NCI-H526 (cell line): ENCODE measurements at regions not wholly inside any gene's neighbourhood (a gene's known extent, or its start where the extent isn't known, plus 50 kb on each side); places are given as distances from the start of the nearest gene placed in this dataset.
"Not testable (repeated sequence)": the region's sequence is repeated elsewhere in the genome, so short reads cannot be mapped to it uniquely, and the experiment has no call there.

Source experiments
- DNase-seq, 2 experiments: peaks; one replicate each; lab custom pipeline; 2025; lab: John Stamatoyannopoulos, UW

DNA sequence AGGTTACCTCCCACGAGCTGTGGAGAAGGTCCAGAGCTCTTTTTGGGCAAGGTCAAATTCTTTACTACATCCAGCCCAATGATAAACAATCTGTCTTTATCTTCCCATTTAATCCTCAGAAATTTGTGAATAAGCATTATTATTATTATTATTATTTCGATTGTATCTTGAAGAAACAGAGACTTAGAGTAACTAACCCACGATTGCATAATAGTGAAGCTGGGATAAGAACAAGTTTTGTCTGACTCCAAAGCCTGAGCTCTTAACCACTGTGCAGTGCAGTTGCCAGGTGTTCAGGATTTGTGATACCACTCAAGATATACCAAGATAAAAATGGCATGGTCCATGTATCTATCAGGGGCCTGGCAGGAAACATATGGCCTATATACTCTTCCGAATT, 166.5 kb upstream of the LDB2 start:
- DNase-seq, result no peak

DNA sequence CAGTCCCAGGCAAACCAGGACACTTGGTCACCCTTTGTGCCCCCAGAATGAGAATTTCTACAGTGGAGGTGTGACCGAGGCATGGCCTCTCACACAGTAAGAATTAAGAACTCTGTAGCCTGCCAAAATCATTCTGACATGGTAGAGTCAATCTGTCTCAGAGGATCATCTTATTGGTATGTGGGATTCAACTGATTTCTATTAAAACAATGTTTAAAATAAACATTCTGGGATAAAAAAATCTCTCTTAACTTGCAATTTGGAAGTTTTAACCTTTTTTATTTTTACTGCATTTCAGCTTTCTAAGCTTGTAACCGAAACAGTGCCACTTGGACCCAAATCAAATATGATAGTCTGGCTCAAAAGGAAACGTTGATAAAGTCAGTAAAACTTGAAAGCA, 165.4 kb upstream of the LDB2 start:
- no peak for DNase-seq

DNA sequence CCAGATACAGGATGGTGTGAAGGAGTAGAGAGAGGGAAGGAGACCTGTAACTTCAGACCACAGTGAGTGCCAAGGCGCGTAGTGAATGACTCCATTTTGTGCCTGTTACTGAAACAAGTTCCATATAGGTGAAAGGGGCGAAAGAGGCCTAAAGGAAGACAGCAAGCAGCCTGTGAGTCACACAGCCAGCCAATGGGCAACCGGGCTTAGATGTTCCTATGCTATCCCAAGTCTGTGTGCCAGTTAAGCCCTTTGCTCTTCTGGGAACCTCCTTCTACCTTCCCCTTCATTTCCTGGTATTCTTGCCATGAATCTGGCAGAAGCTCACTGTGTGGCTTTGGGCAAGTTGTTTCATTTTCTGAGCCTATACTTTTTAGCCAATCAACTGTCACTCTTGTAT, 161.8 kb upstream of the LDB2 start:
- no peak for DNase-seq

DNA sequence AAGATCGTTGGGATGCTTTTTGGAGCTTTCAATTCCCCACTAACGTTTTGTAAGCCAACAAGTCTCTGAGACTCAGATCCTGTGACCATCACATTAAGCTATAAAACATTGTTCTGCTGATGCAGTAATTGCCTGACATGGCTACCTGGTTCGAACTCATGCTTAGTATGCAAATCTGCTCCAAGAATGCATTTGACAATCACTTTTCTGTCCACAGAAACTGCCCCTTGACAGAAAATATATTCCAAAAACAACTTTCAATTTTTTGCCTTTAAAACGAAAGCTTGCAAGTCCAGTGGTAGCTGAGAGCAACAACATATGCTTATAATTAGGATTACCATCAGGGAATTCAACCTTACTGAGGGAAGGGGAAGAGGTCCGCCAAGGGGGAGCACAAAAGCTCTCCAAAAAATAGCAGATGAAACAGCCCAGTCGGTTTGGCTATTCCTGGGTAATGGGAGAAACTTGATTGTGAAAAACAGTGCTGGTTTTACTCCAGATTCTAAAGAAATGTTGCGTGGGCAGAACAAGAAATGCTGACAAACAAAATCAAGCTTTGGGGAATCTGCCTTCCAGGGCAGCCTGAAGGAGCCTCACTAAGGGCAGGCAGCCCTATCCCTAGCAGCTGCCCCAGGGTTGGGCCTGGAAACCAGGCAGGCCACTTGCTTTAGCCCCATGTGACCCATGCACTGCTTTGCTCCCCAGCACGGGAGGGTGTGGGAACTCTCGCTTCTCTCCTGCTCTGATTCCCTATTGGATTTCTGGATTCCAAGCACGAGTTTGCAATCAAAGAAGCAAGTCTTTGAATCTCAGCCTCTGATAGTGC, 160.7 kb upstream of the LDB2 start:
- peak in 1 of 2 experiments; percentile 33 for DNase-seq

DNA sequence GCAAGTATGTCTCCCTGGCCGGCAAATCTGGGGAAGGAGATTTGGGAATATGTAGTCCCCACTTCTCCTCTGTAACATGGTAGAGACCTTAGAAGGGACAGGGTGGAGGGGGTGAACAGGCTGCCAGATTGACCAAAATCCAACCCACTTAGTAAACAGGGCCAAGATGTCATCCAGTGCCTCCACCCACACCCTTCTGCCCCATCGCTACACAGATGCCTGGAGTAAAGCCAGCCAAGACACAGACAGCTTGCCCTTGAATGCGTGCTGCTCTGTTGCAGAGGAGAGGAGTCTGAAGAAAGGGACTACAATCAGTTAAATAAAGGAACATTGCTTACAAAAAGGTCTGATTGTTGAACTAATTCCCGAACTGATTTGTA, 160.1 kb upstream of the LDB2 start:
- no peak for DNase-seq

DNA sequence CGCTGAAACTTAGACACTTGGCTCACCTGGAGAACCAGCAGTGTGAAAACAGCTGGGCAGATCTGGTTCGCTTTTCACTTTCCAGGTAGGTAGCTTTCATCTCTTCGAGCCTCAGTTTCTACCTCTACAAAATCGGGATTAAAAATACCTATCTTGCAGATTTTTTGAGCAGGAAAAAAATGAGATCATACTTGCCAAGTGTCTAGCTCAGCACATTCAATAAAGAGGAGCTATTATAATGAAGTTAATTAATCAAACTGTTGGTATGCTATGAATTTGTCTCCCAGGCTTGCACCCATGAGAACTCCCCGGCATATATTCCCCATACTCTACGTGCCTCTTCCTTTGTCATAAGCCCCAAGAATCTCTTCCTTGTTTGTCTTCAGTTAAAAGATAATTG, 158.6 kb upstream of the LDB2 start:
- no peak for DNase-seq

DNA sequence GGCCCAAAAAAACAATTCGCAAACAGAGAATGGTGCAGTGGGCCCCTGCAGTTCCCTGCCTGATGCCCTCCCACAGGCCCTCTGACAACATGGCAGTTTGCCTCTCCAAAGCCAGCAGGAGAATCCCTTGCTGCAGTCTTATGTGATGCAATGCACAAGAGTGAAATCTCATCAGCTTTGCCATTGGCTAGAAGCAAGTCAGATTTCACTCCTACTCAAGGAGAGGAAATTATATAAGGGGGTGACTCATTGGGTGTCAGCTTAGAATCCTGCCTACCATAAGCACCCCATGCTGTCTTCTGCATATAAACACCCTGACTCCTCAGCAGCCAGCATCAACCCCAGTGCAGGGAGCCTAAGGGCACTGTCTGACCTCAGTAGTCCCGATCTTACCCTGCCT, 157.3 kb upstream of the LDB2 start:
- no peak for DNase-seq

DNA sequence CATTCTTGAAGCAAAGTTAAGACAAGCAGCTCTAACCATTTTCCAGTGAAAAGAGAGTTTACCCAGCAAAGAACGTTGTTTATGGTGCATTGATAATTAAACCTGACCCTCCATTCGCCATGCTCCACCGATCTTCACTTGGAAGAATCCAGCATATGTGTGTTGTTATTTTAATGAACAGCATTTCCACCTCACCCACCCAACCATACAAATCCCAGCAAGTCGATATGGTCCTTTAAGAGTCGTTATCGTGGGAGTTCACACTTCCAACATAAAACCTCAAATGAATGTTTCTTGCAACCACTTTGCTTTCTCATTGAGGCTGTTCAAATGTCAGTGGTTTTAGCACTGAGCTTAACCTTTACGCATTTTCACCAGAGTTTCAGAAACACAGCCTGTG, 147.4 kb upstream of the LDB2 start:
- DNase-seq, result no peak

DNA sequence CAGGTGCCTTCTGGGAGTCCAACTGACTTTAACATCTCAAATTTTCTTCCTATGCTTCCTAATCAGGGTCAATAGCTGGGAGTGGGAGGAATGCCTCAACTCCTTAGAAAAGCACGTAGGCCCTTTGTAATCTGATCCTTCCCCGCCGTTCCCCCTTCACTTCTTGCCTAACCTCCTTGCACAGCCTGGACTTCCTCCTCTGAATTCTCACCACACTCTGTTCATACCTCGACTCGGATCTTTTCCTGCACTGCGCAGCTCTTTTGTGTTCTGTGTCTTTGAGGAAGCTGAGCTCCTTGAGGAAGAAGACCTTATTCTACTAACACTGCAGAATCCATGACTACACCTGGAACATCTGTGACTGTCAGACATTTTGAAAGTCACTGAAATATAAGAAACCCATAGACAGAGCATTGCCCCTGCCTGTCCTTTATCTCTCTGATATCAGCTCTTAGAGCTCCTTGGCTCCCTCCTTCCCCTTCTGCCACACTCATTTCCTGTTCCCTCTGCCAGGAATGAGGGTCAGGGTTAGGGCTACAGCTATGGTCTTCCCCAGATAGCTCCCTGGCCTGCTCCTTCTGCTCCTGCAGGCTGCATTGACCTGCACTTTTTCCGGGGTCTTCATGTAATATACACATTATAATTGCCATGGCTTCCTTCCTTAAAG, 140.2 kb upstream of the LDB2 start:
- no peak for DNase-seq

DNA sequence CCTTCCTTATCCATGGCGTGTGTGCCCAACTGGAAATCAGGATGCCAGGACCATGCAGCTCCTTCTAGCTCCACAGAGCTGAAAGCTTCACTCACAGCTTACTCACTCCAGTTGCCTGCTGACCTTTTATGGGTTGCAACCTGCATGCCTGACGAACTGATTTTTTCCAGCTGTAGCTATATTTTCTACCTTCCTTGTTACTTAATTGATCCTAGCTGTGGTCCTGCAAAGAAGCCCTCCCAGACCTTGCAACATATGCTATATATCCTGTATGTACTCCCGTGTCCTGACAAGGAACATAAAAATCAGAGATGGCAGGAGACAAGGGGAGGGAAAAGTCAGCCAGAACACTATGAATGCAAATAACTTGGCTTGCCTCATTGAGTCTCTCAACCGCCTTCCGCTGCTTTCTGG, 135.3 kb upstream of the LDB2 start:
- DNase-seq, result peak; percentile 86 to 89

DNA sequence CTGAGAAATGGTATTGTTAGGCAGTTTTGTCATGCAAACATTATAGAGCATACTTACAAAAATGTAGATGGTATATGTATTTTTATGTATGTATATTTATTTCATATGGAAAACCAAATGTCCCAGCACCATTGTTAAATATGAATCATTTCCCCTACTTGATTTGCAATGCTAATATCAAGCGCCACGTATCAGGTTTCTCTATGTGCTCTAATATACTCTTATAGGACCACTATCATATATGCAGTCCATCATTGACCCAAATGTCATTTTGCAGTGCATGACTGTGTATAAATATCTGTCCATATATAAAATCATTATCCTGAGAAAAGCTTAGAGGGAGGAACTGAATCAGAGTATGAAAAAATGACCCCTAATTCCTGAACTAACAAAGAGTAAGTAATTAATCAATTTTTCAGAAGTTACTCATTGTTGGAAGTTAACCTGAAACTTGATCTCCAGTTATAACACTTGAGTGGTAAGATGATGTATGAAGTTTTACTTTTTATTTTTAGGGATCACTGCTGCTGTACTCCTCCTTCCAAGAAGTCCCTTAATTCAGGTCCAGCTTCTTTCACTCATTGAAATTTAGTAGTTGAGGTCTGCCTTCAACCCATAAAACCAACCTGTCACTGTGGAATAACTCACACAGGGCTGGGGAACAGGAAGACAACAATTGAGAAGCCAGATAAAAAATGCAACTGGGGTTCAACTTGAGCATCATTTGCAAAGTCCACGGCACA, 134.8 kb upstream of the LDB2 start:
- DNase-seq, result peak; percentile 71 to 81

DNA sequence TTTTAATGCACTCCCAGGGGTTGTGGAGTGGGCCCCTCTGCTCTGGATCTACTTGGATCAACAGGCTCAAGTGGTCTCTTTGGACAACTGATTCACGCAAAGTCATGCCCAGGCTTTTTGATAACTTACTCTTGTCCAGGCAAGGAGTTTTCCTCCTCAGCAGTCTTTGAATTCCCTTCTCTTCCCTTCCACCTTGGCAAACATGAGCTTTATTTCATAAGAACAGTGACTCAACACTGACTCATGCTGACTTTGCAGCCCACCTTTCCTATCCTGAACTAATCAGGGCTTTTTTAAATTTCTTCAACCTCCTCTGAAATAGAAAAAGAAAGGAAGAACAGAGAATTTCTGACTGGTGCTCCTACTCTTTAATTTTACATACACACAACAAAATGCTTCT, 132.1 kb upstream of the LDB2 start:
- DNase-seq, result no peak

DNA sequence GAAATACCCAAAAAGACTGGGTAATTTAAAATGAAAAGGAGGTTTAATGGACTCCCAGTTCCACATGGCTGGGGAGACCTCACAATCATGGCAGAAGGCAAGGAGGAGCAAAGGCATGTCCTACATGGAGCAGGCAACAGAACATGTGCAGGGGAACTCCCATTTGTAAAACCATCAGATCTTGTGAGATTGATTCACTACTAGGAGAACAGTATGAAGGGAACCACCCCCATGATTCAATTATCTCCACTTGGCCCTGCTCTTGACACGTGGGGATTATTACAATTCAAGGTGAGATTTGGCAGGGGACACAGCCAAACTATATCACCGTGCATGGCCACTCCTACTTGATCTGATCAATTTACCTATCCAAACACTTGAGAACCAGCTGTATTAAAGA, 131.5 kb upstream of the LDB2 start:
- no peak for DNase-seq

DNA sequence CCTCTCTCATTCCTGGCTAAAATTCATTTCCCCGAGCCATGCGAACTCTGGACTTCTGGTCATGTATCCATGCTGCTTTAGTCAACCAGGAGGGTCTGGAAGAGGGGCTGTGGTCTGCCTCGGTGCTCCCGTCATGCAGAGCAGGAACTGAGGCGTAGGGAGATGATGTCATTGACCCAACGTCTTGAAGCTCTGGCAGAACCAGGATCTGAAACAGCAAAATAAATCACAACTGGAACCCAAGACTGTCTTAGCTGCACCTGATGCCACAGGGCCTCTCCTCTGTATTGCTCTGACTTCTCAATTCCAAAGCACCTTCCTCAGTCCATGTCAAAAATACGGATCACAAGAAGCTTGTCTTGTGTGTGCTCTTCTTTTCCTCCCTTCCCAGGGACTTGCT, 131.0 kb upstream of the LDB2 start:
- DNase-seq, result no peak

DNA sequence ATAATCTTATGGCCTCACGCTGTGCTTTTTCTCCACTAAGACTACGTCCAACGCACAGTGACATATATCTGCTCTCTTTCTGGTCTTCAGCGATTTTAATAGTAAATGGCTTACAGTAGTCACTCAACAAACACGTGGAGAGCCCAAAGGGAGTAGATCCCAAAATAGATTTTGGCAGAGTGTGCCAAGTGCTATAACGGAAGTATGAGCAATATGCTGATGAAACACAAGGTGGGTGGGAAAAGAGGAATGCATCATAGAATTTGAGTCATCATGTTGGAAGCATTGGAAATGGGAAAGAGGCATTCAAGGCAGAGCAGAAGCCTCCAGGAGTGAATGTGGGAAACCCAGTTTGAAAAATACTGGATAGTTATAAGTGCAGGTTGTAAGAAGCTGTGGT, 129.1 kb upstream of the LDB2 start:
- DNase-seq, result no peak

DNA sequence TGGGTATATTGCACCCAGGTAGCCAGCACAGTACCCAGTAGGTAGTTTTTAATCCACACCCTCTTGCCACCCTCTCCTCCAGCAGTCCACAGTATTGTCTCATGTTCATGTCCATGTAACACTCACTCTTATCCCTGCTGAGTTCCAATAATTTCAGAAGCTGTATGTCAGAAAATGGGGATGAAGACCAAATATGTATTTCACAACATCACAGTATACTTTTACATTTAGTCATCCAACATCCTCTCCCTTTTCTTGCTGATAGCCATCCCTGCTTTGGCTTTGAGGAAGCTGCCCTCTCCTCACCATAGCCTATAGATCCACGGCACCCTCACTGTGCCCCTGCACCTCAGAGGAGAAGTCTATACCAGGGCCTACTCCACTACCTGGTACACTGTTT, 126.0 kb upstream of the LDB2 start:
- no peak for DNase-seq

DNA sequence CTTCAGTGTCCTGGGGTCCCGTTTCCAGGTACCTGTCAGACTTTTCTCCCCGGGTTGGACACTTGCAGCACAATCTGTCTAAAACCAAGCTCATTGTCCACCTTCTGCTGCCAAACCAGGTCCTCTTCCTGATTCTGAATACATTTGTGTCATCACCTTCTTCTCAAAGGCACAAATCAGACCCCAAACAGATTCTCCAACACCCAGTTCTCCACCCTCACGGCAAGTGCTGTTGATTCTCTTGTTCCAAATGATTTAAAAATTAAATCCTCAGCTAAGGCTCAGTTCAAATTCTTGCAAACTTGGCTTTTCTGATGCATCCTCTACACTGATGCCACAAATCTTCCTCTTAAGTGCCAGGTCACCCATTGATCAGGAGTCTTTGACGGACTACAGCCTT, 122.5 kb upstream of the LDB2 start:
- no peak for DNase-seq

DNA sequence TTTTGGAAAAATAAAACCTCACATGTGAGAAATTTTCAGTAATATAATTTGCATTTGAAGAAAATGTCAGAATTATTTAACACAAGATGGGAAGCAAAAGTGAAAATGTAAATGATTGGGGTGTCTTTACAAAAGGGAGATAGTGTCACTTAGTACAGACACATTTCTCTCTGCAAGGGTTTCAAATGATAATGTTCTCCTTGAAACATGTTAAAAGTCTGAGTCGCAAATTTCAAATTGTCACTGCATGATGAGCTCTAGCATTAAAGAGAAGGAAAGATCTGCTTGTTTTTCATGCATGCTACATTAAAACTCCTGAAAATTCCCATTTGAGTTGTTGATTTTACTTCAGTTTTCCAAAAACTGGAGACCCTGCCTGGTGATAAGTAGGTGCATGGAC, 122.0 kb upstream of the LDB2 start:
- no peak for DNase-seq

DNA sequence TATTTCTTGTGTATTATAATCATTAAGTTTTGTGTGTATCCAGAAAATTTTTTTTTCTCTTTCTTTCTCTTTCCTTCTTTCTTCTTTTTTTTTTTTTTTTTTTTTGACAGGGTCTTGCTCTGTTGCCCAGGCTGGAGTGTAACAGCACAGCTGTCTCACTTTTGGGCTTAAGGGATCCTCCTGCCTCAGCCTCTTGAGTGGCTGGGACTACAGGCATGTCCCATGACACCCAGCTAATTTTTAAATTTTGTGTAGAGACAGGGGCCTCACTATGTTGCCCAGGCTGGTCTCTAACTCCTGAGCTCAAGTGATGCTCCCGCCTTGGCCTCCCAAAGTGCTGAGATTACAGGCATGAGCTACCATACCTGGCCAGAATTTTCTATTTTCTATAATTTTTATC, 120.2 kb upstream of the LDB2 start:
- not testable (repeated sequence) for DNase-seq

DNA sequence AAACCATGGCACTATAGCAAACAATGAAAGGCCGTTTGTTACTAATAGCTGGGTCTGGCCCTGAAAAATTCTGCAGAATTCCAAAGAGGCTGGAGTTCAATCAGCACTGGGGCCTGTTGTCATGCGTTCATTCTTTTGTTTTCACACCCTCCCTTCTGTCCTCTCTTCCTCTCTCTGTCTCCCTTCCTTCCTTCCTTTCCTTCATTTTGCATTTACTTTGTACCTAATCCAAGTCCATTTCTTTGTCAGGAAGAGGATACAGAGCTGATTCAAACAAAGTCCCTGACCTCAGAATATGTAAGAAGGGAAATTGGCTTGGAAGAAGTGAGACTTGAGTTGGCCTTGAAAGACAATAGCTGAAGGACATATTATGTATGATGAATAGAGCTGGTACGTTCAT, 119.6 kb upstream of the LDB2 start:
- no peak for DNase-seq

DNA sequence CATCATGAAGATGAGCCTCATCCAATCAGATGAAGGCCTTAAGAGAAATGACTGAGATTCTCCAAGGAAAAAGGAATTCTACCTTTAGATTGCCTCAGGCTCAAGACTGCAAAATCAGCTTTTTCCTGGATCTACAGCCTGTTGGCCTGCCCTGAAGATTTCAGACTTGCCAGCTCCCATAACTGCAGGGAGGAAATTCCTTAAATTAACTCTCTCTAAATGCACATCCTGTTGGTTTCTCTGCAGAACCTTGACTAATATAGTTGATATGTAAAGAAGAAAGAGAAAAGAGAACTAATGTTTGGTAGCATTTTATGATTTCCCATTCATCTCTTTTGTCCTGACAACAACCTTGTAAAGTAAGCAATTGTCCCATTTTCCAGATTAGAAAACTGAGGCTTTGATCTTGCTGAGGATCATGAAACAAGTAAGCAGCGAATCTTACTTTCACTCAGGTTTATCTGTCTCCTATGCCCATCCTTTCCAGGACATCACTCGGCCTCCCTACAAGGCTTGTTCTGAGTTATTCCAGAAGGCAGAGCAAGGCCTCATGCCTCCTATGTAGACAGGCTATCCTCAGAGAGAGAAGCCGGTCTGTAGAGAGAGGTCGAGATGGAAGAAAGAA, 115.0 kb upstream of the LDB2 start:
- DNase-seq, result no peak

DNA sequence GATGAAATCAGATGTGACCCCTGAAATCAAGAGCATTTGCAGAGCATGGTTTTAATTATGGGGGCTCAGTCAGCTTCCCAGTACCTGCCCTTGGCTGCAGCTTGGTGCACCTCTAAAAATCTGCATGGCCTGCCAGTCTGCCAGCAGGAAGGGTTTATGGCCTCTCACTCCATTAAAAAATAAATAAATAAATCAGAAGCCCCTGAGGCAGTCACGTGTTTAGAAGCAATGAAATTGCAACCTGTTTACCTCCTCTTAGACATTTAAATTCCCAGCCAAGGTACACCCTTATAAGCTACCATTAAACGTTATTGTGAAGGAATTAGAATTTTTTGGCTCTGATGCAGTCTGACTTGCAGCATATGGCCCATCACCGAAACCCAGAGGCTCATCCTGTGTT, 114.0 kb upstream of the LDB2 start:
- peak in 1 of 2 experiments; percentile 31 for DNase-seq
